HG03442 (cell line): ENCODE measurements at regions not wholly inside any gene's neighbourhood (a gene's known extent, or its start where the extent isn't known, plus 50 kb on each side); places are given as distances from the start of the nearest gene placed in this dataset.

ENCODE experiments used
- ATAC-seq: cut with Tn5 transposase; IDR thresholded peaks from one replicate; pipeline ENCODE4 v1.9.1; 2021; ENCODE audit warnings: mild to moderate bottlenecking, moderate library complexity; ENCODE audit not compliant: unreplicated experiment

DNA sequence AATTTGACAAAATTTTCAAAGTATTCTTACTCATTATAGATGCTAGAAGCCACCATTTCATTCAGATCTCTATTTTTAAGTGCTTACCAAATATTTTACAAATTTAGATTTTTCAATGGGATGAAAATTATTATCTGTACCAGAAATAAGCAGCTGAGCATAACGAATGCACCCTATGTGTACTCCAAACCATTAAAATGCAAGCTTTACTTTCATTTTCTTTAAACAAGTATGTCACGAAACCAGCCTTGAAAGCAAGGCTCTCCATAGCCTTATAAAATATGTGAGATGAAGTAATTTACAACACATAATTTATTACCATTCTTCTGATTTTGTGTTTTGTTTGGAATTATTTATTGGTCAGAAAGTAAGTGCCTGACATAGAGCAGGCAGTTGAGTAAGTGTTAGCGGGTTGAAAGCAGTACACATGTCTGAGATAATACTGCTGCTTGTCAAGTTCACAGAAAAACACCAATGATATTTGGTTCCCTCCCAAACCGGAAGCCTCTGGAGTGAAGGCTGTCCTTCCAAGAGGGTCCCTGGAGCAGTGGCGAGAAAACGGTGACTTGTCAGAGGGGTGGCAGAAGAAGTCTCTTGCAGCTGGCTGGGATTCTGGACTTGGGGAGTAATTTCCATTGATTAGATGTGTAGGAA is 322.7 kb upstream of the PFKP start:
- no peak for ATAC-seq

GRCh38 chr10:2734603-2735002 is 332.7 kb upstream of the PFKP start:
- no peak for ATAC-seq

- ATAC-seq, result no peak
Observed at GRCh38 chr10:2733278-2733963, 333.9 kb upstream of the PFKP start.

DNA sequence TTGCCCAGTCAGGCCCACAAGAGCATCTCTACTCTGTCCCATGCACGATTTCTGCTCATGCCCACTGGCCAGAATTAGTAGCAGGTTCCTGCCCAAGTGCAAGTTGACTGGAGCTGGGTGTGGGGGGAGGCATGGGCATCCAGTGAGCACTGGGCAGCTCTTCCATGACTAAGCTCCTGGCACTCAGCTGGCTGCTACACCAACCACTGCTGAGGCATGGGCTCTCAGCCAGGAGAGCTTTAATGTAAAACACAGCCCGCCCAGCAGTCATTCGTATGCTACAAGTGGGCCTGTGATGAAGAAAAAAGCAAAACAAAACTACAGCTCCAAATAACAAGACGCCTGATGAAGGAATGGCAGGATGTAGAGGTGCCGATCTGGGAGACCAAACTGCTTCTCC is 335.4 kb upstream of the PFKP start:
- no peak for ATAC-seq

DNA sequence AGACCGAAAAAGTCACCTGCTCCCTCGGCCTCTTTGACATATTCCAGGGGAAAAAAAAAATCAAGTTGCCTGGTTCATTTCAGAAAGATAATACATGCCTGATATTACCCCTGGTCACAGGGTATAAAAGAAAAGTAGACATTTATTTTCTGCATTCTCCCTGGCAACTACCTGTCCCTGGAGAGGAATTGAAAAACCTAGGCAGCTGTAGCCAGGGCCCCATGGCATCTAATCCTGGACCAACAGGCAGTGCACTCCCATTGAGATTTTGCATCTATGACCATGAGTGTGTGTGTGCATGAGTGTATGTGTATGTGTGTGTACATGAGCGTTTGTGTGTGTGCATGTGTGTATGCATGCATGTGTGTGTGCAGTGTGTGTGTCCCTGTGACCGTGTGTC is 338.2 kb upstream of the PFKP start:
- no peak for ATAC-seq

GRCh38 chr10:2728087-2728486 is 339.3 kb upstream of the PFKP start:
- ATAC-seq, result no peak

- no peak for ATAC-seq
Observed at GRCh38 chr10:2716596-2716995, 350.8 kb upstream of the PFKP start.

GRCh38 chr10:2714597-2714996 is 352.8 kb upstream of the PFKP start:
- ATAC-seq, result no peak

- no peak for ATAC-seq
Observed at GRCh38 chr10:2703953-2704352, 363.4 kb upstream of the PFKP start.

- ATAC-seq, result no peak
Observed at GRCh38 chr10:2701802-2702201, 365.5 kb upstream of the PFKP start.

GRCh38 chr10:2700626-2701305 is 366.6 kb upstream of the PFKP start:
- ATAC-seq, result peak; percentile 55

DNA sequence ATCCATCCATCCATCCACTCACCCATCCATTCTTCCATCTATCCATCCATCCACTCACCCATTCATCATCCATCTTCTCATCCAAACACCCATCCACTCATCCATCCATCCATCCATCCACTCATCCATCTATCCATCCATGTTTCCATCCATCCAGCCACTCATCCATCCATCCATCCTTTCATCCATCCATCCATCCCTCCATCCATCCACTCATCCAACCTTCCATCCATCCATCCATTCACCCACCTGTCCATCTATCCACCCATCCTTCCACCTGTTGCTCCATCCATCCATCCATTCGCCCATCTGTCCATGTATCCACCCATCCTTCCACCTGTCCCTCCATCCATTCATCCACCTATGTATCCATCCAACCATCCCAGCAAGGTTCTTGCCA is 378.4 kb upstream of the PFKP start:
- no peak for ATAC-seq

DNA sequence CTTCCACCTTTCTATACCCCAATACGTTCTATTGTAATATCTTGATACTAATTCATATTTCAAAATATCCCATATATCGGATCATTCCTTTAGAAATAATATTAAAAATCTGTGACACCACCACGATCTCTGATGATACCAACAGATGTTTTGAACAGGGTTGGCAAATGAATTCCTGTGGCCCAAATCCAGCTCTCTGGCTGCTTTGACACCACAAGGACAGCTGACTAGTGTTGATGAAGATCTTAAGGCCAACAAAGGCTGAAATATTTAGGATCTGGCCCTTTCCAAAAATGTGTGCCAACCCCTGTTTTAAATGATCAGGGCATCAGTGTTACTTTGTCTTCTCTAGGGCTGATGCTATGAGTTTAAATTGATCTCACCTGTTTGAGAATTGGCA is 380.7 kb upstream of the PFKP start:
- ATAC-seq, result no peak

GRCh38 chr10:2682491-2682890 is 384.9 kb upstream of the PFKP start:
- no peak for ATAC-seq

DNA sequence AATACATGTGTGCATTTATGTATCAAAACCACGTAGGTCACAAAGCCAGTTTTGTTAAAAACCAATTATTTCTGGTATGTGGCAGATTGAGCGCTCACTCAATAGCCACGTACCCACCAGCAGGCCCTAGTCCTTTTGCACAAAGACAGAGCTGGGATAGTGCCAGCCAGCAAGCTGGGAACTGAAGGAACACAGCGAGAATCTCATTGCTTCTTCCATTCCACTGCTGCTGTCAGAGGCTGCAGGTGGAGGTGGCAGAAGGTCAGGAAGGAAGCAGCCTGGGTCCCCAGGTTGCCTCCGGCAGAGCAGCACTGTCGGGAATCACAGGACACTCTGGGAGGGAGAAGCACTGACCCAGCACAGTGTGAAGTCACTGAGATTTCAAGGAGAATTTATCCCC is 385.5 kb upstream of the PFKP start:
- ATAC-seq, result no peak

DNA sequence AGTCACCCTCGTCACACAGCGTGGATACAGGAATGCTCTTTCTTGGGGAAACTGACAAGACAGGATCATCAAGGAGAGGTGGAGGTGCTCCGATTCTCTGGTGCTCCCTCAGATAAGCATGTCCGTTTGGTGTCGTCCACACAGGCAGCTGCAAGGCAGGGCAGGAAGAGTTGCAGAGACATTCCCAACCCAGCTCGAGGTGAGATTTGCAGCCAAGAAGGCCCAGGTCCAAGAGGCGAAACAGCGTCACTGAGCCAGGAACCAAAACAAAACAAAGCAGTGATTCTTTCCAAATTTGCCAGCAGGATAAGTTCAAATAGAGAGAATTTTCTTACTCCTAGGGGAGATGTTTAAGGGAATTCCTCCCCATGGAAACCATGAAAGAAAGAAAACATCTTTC is 386.5 kb upstream of the PFKP start:
- no peak for ATAC-seq

DNA sequence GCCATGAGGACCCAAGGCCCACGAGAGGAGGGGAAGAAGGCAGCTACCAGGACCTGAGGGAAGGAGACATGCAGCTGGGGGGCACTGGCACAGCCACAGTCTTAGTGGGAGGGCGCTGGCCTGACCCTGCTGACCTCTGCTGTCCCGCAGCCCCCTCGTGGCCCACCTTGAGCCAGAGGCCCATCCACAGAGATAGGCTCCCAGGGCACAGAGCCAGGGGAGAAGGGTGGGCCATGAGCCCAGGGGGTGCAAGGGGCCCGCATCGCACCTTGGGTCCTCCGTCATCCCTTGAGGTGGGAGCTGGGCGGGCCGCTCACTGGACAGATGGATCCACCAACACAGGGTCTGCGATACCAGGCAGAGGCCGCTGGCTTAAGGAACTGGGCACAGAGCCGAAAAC is 387.7 kb upstream of the PFKP start:
- ATAC-seq, result no peak

DNA sequence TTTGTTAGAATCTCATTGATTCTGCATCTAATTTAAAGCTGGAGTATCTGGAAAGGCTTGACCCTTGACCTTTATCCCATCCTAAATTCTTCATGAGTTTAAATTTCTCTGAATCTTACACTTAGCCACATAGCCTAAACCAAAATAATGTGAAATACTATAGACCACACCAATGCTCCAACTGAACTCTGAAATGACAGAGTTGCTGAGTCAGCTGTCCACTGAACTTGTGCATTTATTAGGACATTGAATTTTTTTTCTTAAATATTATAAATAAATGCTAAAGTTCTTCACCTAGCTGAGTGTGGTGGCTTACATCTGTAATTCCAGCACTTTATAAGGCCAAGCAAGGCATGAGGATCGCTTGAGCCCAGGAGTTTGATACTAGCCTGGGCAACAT is 390.9 kb upstream of the PFKP start:
- no peak for ATAC-seq

GRCh38 chr10:2674451-2674850 is 392.9 kb upstream of the PFKP start:
- ATAC-seq, result no peak

DNA sequence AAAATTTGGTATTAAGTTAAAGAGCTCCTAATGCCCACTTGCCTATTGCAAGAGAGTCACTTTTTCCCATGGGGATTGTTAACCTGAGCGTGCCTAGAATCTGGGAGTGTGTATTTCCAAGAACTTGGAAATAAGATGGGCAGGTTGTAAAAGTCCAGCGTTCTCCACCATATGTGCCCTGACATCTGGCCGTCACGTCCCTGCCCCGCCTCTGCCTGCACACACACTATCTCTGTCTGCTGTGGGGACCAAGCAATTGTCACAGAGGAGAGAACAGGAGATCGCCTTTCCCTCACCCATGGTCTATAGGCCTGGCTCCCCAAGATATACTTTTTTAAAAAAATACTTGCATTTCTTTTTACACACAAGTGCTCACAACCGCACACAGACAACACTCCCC is 396.5 kb upstream of the PFKP start:
- no peak for ATAC-seq

DNA sequence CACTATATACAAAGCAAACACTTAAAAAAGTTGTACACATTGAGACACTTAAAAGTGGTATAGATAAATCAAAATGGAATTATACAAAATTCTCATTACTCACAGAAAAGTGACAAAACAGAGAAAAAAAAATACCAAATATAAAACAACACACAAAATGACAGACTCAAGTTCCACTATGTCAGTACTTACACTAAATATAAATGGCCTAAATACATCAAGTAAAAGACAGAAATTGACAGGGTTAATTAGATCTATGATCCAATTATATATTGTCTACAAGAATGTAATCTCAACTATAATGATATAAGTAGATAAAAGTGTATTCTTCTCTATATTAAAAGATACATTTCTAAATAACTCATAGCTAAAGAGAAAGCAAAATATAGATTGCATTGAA is 401.6 kb upstream of the PFKP start:
- no peak for ATAC-seq

- no peak for ATAC-seq
Observed at GRCh38 chr10:2660276-2660675, 407.1 kb upstream of the PFKP start.
